ENCODE measurements at regions not wholly inside any gene's neighbourhood (a gene's known extent, or its start where the extent isn't known, plus 50 kb on each side); places are given as distances from the start of the nearest gene placed in this dataset.

DNA sequence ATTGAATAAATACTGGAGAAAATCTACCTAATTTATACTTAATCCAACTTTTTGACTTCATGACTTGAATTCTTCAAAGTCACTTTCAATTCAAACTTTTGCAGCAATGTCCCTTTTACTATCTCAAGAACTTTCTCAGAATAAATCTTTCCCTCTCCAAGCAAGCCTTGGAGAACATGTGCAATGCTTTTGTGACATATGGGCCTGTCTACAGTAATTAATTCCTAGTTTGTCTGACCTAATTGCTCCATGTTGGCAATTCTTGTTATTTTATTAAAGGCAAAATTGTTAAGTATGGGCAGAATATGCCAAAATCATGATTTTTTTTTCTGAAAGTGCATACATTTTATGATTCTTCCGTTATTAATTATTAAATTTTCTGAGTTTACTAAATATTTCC, 1115.3 kb downstream of the PDHA2 start:
- intact Hi-C loops (cut with DNase I): no loop called here

DNA sequence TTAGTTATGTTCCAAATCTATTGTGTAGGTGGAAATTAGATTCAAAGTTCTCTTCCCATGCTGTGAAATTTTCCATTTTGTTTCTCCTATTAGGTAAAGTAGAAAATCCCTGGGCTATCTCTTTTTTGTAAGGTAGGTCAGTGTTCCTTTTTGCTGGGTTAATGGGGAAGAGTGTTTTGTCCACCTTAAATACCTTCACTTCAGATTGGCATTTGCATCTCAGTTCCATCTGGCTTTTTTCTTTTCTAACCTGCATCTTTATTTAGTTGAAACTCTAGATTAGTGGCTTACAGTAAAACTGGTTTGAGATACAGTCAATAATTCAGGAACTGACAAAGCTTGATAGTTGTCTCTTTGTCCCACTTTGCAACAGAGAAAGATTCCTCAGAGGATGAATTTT, 1115.8 kb downstream of the PDHA2 start:
- FAIRE-seq: no peak
- Histone ChIP-seq H3K9me3 (ENCODE audit: control insufficient read depth in 2 of 3, insufficient read depth in 1 of 3, low read length in 3 of 3) (no peaks in the 10 kb centered on the region), H3K36me3 (ENCODE audit: control insufficient read depth in 2 of 3, insufficient read depth in 3 of 3, low read length in 3 of 3) (no peaks in the 10 kb centered on the region), H3K4me3 (ENCODE audit: low read length in 3 of 3) (no peak overlapping the region), H3K27ac (ENCODE audit: low read depth in 2 of 2, low read length in 2 of 2) (no peak overlapping the region), H3K4me1 (ENCODE audit: control insufficient read depth in 2 of 3, insufficient read depth in 2 of 3, low read depth in 1 of 3, low read length in 3 of 3) (no peaks in the 10 kb centered on the region), H3K9ac (ENCODE audit: low read length in 3 of 3) (no peak overlapping the region), H3K27me3 (ENCODE audit: control insufficient read depth, insufficient read depth, low read length) (no peaks in the 10 kb centered on the region)
- intact Hi-C loops (cut with DNase I): no loop called here
- no peak for TF ChIP-seq CTCF (IDR thresholded peaks at IDR 0.05; ENCODE audit: borderline replicate concordance, extremely low read depth, insufficient read depth)
- DNase-seq: no peak

More for the DNA sequence above, 1115.3 kb downstream of the PDHA2 start:
- TF ChIP-seq CTCF (IDR thresholded peaks at IDR 0.05; ENCODE audit: borderline replicate concordance, extremely low read depth, insufficient read depth): no peak
- Histone ChIP-seq H3K4me3 (ENCODE audit: low read length in 3 of 3) (no peak overlapping the region), H3K27ac (ENCODE audit: low read depth in 2 of 2, low read length in 2 of 2) (no peak overlapping the region), H3K9me3 (ENCODE audit: control insufficient read depth in 2 of 3, insufficient read depth in 1 of 3, low read length in 3 of 3) (no peaks in the 10 kb centered on the region), H3K27me3 (ENCODE audit: control insufficient read depth, insufficient read depth, low read length) (no peaks in the 10 kb centered on the region), H3K9ac (ENCODE audit: low read length in 3 of 3) (no peak overlapping the region), H3K4me1 (ENCODE audit: control insufficient read depth in 2 of 3, insufficient read depth in 2 of 3, low read depth in 1 of 3, low read length in 3 of 3) (no peaks in the 10 kb centered on the region), H3K36me3 (ENCODE audit: control insufficient read depth in 2 of 3, insufficient read depth in 3 of 3, low read length in 3 of 3) (no peaks in the 10 kb centered on the region)
- DNase-seq (no peak), FAIRE-seq (no peak)

DNA sequence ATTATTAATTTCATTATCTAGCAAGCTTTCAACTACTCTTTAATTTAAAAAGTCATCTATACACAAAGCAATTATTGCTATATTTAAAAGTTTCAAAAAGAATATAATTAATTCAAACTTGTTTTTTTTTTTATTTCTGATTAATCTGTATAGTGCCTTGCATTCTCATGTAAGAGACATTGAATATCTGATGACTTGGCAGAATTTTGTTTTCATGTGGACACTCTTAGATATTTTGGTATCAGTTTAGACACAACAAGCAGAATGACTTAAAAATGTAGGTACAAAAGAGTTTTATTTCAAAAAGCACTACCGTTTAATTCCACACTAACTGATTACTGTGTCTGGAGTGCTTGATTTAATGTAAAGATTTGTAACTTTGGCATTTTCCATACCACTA, 1129.6 kb downstream of the PDHA2 start:
- intact Hi-C loops (cut with DNase I): no loop called here
- Histone ChIP-seq H3K36me3 (ENCODE audit: control insufficient read depth in 2 of 3, insufficient read depth in 3 of 3, low read length in 3 of 3) (no peaks in the 10 kb centered on the region), H3K27me3 (ENCODE audit: control insufficient read depth, insufficient read depth, low read length) (no peaks in the 10 kb centered on the region), H3K9me3 (ENCODE audit: control insufficient read depth in 2 of 3, insufficient read depth in 1 of 3, low read length in 3 of 3) (no peaks in the 10 kb centered on the region), H3K4me3 (ENCODE audit: low read length in 3 of 3) (no peak overlapping the region), H3K4me1 (ENCODE audit: control insufficient read depth in 2 of 3, insufficient read depth in 2 of 3, low read depth in 1 of 3, low read length in 3 of 3) (no peaks in the 10 kb centered on the region), H3K9ac (ENCODE audit: low read length in 3 of 3) (no peak overlapping the region), H3K27ac (ENCODE audit: low read depth in 2 of 2, low read length in 2 of 2) (no peak overlapping the region)
- FAIRE-seq (no peak), DNase-seq (no peak)
- TF ChIP-seq CTCF (IDR thresholded peaks at IDR 0.05; ENCODE audit: borderline replicate concordance, extremely low read depth, insufficient read depth): no peak

DNA sequence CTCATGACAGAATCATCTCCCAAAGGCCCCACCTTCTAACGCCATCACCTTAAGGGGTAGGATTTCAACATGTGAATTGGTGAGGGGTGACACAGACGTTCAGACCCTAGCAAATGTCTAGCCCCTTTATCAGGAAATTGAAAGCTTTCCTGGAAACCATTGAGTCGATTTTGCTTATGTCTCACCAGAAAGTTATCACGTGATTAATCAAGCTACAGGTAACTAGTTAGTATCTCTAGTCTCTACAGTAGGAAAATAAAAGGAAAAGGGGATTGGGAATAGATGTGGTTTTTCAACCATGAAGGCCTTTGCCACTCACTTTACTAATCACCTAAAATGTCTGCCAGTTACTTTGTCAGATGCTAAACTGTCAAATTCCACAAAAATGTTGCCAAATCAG, 1133.0 kb downstream of the PDHA2 start:
- Histone ChIP-seq H3K27ac (ENCODE audit: low read depth in 2 of 2, low read length in 2 of 2) (no peak overlapping the region), H3K27me3 (ENCODE audit: control insufficient read depth, insufficient read depth, low read length) (no peaks in the 10 kb centered on the region), H3K4me1 (ENCODE audit: control insufficient read depth in 2 of 3, insufficient read depth in 2 of 3, low read depth in 1 of 3, low read length in 3 of 3) (no peaks in the 10 kb centered on the region), H3K9ac (ENCODE audit: low read length in 3 of 3) (no peak overlapping the region), H3K4me3 (ENCODE audit: low read length in 3 of 3) (no peak overlapping the region), H3K36me3 (ENCODE audit: control insufficient read depth in 2 of 3, insufficient read depth in 3 of 3, low read length in 3 of 3) (no peaks in the 10 kb centered on the region), H3K9me3 (ENCODE audit: control insufficient read depth in 2 of 3, insufficient read depth in 1 of 3, low read length in 3 of 3) (no peaks in the 10 kb centered on the region)
- TF ChIP-seq CTCF (IDR thresholded peaks at IDR 0.05; ENCODE audit: borderline replicate concordance, extremely low read depth, insufficient read depth): no peak
- DNase-seq: no peak
- no peak for FAIRE-seq
- intact Hi-C loops (cut with DNase I): no loop called here

Data from kidney (tissue), 13 donors.